Erythroblast (primary cell): ENCODE measurements at regions not wholly inside any gene's neighbourhood (a gene's known extent, or its start where the extent isn't known, plus 50 kb on each side); places are given as distances from the start of the nearest gene placed in this dataset.

Experiments
- GATA1 ChIP-seq: IDR thresholded peaks from 2 replicates; pipeline ENCODE4 v1.6.1; 2011; ENCODE audit warnings: low read depth, mild to moderate bottlenecking, control low read depth, low read length, moderate library complexity
- POLR2A ChIP-seq: IDR thresholded peaks from 2 replicates; pipeline ENCODE4 v1.6.1; 2011; ENCODE audit warnings: mild to moderate bottlenecking, low read length

DNA sequence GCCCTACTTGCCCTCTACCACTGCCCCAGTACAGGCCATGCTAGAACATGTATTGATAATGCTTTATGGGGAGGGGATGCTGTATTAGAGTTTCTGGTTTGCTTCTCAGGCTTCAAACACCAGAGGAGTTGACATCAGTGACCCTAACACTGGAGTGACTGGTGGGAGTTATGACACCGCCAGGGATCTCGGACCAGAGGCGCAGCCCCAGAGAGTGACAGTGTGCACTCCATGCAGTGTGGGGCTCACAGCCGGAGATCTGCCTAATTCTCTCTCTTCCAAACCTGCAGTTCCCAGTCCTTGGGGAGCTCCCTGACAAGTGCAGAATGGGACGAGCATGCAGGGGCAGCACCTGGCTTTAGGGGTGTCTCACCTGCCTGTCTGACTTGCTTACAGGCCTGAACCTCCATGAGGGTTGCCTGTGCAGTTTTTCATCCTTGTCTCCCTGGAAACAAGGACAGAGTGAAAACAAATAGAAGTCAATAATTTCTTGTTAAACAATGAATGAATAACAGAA lies 244.9 kb upstream of the MYT1L start:
- TF ChIP-seq POLR2A (no peak), GATA1 (no peak)
